GM18498 (cell line): ENCODE measurements at regions not wholly inside any gene's neighbourhood (a gene's known extent, or its start where the extent isn't known, plus 50 kb on each side); places are given as distances from the start of the nearest gene placed in this dataset.

Experiments
- ATAC-seq: cut with Tn5 transposase; IDR thresholded peaks from one replicate; pipeline ENCODE4 v1.9.1; 2021; ENCODE audit warnings: mild to moderate bottlenecking, moderate library complexity; ENCODE audit not compliant: unreplicated experiment

DNA sequence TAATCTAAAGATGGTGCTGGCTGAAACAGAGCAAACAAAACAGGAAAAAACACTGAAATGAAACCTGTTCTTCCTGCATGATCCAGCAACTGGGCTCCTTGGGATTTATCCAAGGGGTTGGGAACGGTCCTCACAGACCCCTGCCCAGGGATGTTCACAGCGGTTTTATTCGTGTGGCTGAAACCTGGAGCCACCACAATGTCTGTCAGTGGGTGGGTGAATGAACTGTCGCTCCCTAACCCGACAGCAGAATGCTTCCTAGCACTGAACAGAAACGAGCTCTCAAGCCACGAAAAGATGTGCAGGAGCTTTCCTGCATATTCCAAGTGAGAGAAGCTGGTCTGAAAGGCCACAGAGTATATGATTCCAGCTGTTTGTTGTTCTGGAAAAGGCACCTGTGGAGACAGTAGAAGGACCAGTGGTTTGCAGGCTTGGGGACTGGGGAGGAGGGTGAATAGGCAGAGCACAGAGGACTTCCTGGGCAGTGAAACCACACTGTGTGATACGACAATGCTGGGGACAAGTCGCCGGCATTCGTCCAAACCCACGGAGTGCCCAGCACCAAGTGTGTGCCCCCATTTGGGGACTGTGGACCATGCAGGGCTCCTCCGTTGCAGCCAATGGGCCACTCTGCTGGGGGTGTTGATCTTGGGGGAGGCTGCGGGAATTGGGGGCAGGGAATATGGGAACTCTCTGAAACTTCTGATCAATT, 73.9 kb downstream of the TEX29 start:
- ATAC-seq, result no peak

DNA sequence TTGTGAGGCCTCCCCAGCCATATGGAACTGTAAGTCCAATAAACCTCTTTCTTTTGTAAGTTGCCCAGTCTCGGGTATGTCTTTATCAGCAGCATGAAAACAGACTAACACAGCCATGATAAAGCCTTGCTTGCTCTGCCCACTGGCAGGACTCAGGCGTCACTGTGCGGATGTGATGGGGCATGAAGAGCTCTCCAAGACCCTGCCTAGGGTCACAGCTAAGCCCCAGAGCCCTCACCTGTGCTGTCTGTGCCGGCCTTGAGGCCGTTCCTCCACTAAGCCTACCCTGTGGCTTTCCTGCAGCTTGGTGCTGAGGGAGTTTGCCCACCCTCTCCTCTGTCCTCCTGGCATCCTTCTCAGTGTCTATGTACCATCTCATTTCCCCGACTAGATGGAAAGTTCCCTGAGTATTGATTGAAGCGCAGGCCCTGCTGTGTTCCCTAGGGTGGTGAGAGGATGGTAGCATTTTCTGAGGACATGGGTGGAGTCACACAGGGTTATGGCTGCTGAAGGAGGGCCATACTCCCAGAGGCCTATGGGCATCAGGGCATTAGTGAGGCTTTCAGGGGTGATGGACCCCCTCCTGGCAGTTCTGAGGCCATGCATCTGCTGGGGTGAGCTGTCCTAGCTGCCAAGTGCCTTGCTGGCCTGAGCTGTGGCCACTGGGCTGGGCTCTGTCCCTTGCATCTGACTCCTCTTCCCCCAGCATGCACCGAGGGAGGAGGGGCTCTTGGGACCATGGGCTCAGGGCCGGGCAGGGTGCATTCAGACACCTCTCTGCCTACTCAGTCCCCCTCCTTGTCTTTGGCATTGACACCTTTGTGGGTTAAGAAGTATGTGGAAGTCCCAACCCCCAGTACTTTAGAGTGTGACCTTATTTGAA, 75.3 kb downstream of the TEX29 start:
- no peak for ATAC-seq

DNA sequence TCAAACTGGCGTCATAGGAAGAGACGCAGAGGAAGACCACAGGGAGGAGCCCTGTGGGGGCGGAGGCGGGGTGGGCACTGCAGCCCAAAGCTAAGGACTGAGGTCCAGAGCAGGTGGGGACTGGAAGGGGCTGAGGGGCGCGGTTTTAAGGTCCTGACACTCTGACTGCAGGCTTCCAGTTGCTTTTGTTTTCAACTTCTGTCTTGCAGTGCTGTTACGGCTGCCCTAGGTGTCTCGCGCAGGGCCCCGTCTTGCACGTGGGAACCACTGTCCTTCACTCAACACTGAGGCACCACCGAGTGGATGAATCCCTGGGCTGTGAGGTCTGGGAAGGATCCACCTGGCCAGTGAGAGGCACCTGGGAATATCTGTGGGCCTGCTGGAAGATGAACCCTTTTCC, 76.0 kb downstream of the TEX29 start:
- no peak for ATAC-seq

GRCh38 chr13:111397202-111397880, 76.9 kb downstream of the TEX29 start:
- ATAC-seq, result no peak

DNA sequence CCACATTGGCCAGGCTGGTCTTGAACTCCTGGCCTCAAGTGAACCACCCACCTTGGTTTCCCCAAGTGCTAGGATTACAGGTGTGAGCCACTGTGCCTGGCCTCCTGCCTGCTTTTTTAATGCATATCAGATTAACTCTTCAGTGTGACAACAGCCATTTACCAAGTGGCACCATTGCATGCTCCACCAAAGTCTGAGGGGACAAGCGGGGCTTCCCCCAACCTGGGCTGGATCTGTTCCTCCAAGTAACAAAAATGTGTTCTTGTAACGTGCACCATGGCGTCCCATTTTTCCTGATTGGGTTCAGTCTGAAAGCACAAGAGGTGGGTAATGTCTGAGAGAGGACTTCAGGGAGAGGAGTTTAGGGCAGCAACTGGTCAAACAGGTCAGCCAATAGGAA, 77.8 kb downstream of the TEX29 start:
- no peak for ATAC-seq

DNA sequence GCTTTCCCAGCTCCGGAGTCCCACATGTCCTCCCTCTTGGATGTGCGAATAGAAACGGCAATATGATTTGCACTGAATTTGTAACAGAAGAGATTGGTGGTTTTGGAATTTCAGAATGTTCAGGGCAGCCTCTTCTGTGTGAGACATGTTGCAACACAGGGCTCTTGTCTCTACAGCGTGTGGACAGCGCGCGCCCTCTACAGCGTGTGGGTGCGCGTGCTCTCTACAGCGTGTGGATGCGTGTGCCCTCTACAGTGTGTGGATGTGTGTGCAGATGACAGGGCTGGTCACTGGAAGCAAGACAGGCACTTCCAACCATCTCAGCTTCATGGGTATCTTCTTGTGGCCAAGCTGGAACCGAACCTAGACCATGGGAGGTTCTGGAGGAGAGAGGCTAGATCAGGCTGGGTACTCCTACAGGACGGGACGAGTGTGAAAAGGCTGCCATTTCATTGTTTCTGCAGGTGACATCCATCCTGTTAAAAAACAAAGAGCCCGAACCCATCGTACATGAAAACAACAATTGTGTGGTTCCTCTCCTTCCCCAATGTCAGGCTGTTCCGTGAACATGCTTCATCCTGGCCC, 78.4 kb downstream of the TEX29 start:
- ATAC-seq, result no peak

- ATAC-seq, result no peak
Observed at GRCh38 chr13:111399334-111399733, 78.9 kb downstream of the TEX29 start.

DNA sequence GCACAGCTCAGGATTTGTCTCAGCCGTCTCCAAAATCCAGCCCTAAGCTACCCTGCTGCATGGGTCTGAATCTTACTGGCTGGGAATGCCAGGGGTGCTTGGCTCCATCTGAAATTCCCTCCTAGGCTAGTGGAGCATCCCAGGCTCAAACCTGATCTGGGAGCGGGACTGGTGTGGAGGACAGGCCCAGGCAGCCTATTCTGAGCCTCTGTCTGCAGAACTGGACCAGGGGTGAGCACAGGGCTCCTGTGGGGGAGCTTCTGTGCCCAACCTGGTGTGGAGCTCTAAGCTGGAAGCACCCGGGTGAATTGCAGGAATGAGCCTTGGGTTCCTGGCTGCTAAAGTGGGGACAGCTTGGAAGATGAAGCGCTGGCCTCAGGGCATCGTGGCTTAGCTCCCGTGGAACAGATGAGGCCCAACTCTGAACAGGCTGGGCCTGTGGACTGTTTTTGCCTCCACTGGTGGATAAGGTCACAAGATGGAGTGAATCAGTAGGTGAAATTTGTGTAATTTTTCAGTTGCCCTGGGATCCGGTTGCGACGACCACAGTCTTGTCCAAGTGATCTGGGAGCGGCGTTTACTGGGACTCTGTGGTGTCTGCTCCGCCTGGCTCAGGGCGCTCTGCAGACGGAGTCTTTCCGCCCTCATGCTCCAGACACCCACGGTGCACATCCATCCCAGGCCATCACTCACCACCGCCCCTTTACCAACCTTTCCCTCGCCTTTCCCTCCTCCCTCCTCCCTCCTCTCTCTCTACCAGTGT, 79.5 kb downstream of the TEX29 start:
- no peak for ATAC-seq

- ATAC-seq, result no peak
Observed at GRCh38 chr13:111401151-111401550, 80.7 kb downstream of the TEX29 start.

- no peak for ATAC-seq
Observed at GRCh38 chr13:111401755-111402154, 81.3 kb downstream of the TEX29 start.

DNA sequence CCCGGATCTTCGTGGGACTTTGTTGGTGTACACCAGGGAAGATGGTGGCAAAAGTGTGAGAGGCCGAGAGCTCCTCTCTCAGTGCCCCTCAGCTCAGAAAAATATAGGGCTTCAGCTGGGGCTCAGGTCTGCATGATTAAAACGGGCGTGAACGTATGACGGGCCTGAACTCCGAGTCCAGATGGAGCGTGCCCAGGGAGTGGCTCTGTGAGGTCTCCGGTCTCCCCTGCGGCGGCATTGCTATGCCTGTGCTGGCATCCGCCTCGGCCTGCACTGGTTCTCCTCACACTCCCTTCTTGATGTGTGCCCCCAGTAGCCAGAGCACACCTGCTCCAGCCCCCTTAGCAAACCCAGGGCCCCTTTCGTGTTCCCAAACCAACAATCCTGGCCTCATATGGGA, 82.0 kb downstream of the TEX29 start:
- no peak for ATAC-seq

DNA sequence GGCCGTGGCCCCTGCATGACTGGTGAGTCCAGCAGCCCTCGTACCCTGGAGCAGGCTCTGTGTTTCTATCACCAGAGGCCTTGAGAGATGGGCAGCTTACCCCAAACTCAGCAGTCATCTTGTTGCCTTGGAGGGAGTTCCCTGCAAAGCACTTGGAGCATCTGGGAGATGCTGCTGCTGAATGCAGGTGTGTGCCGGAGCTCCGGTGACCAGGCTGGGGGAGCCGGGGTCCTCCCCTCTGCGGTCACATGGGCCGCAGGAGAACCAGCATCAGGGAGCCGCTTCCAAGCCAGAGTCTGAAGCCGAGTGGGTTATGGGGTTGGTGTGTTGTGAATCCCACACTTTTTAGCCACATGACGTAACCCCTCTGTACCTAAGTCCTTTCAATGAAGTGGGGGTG, 82.8 kb downstream of the TEX29 start:
- ATAC-seq, result no peak

DNA sequence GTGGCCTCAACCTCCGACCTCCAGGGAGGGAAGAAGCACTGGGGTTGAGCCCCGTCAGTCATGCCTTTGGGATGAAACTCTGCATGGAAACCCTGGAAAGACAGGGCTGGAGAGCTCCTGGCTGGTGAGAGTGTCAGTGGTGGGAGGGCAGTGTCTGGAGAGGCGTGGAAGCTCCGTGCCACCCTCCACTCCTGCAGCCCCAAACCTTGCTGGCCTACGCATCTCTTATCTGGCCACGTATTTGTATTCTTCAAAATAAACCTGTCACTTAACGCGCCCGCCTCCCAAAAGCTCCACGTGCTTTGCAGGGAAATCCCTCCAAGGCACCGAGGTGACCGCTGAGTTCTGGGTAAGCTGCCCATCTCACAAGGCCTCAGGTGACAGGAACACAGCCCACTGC, 84.3 kb downstream of the TEX29 start:
- ATAC-seq, result no peak

- no peak for ATAC-seq
Observed at GRCh38 chr13:111406636-111407035, 86.2 kb downstream of the TEX29 start.

GRCh38 chr13:111407381-111408131, 87.1 kb downstream of the TEX29 start:
- no peak for ATAC-seq

DNA sequence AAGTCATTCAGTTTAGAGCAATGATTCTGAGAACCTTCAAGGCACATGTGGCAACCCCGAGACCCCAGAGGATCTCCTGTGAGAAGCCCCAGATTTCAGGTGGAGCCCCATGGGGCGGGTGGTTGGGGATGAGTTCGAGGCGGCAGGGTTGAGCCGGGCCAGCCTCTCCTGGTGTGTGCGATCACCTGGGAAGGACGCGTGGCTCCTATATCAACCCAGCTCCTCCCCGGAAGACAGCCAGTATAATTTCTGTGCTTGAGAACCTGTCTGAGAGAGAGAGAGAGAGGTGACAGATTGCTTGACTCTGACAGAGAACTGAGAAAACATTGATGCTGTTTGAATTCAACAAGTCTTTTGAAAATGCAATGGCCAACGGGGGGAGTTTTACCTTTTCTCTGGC, 89.0 kb downstream of the TEX29 start:
- ATAC-seq, result no peak

DNA sequence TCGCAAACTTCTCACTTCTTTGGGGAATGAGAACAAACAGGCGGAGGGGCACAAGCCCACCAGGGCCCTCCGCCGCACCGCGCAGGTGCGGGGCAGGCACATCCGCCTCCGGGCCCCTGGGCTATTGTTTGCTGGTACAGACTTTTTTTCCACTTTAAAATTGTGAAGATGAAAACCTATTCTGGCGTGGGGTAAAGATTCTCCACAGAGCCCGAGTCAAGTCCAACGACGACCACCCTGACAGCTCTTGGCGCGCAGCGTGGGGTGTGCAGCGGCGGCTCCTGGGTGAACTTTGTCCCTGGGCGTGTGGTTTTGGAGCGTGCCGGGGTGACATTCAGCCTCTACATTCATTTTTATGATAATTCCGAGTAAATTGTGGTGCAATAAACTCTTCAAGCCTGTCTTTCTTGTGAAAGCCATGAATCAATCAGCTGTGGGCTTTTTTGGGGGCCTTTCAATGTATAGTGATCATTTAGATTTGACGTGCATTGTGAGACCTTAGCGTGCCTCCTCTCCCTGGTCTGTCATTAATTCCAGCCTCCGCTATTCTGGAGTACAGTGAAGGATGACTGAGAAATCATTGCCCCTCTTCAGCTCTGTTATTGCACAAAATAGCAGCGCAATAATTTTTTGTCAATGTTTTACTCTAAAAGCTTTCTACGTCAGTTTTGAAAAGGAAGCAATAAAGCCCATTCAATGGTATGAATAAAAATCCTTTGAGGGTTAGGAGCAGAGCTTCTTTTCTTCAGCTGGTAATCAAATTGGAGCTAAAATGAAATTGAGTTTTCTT, 90.0 kb downstream of the TEX29 start:
- ATAC-seq, result no peak

GRCh38 chr13:111411151-111411858, 90.9 kb downstream of the TEX29 start:
- no peak for ATAC-seq
